ENCODE measurements at regions not wholly inside any gene's neighbourhood (a gene's known extent, or its start where the extent isn't known, plus 50 kb on each side); places are given as distances from the start of the nearest gene placed in this dataset.

GRCh38 chr13:105907319-105908019, 628.0 kb downstream of the EFNB2 start:
- DNase-seq (ENCODE audit: low read depth): peak; percentile 2
- H3K4me3 ChIP-seq (ENCODE audit: low read depth, low read length): no peak overlapping the region
- TF ChIP-seq CTCF (IDR thresholded peaks at IDR 0.05; ENCODE audit: control insufficient read depth, extremely low read depth, insufficient read depth): no peak

DNA sequence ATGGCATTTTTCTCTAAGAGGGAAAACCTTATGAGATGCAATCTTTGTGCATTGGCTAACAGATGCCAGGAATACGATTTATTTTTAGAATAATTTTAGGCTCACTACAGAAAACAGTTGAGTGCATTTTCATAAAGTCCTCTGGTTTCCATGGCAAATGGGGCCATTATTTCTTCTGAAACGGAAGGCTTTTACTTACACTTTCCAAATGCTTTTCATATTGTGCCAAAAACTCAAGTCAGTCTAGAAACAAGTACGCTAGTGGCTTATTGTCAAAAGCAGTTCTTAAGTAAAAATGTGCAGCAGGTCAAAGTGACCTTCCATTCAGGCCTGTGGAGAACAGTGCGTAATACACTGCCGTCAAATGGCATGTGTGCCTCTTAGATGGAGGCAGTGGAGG, 628.7 kb downstream of the EFNB2 start:
- no peak overlapping the region for H3K4me3 ChIP-seq (ENCODE audit: low read depth, low read length)
- TF ChIP-seq CTCF (IDR thresholded peaks at IDR 0.05; ENCODE audit: control insufficient read depth, extremely low read depth, insufficient read depth): no peak
- no peak for DNase-seq (ENCODE audit: low read depth)

GRCh38 chr13:105904034-105904742, 631.3 kb downstream of the EFNB2 start:
- peak; percentile 82 for DNase-seq (ENCODE audit: low read depth)
- no peak overlapping the region for H3K4me3 ChIP-seq (ENCODE audit: low read depth, low read length)
- TF ChIP-seq CTCF (IDR thresholded peaks at IDR 0.05; ENCODE audit: control insufficient read depth, extremely low read depth, insufficient read depth): no peak

DNA sequence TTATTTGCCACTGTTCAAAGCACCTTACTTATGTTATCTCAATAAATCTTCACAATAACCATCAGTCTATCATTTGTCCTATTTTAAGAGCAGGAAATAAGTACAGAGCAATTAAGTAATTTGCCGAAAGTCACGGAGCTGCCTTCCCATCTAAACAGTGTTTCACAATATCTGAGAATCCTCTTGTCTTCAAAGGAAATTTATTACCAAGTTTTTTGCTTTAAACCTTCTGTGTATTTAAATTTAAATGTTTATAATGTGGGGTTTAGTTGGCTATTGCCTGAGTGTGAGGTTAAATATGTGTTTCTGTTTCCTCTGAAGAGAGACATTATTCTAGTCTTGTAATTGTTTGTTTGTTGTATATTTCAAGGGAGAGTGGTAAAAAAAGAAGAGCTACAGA, 633.1 kb downstream of the EFNB2 start:
- DNase-seq (ENCODE audit: low read depth): no peak
- H3K4me3 ChIP-seq (ENCODE audit: low read depth, low read length): no peak overlapping the region
- no peak for TF ChIP-seq CTCF (IDR thresholded peaks at IDR 0.05; ENCODE audit: control insufficient read depth, extremely low read depth, insufficient read depth)

DNA sequence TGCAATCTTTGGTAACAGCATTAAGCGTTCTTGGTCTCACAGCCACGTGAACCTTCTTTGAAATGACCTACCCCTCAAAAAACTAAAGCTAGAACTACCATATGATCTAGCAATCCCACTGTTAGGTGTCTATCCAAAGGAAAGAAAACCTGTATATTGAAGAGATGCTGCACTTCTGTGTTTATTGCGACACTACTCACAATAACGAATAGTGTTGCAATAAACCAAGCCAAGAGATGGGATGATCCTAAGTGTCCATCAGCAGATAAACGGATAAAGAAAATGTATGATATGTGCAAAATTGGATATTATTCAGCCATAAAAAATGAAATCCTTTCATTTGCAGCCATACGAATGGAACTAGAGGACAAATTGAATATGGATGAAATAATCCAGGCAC, 637.9 kb downstream of the EFNB2 start:
- no peak overlapping the region for H3K4me3 ChIP-seq (ENCODE audit: low read depth, low read length)
- no peak for TF ChIP-seq CTCF (IDR thresholded peaks at IDR 0.05; ENCODE audit: control insufficient read depth, extremely low read depth, insufficient read depth)
- DNase-seq (ENCODE audit: low read depth): no peak

- no peak for TF ChIP-seq CTCF (IDR thresholded peaks at IDR 0.05; ENCODE audit: control insufficient read depth, extremely low read depth, insufficient read depth)
- no peak for DNase-seq (ENCODE audit: low read depth)
- H3K4me3 ChIP-seq (ENCODE audit: low read depth, low read length): no peak overlapping the region
Measured at GRCh38 chr13:105894697-105895096, 640.8 kb downstream of the EFNB2 start.

All from LNCaP clone FGC (cell line).